ENCODE measurements at regions not wholly inside any gene's neighbourhood (a gene's known extent, or its start where the extent isn't known, plus 50 kb on each side); places are given as distances from the start of the nearest gene placed in this dataset.

GRCh38 chr14:47763188-47763854 is 87.9 kb upstream of the MDGA2 start:
- Histone ChIP-seq H3K4me3 (no peak overlapping the region), H3K27me3 (no peaks in the 10 kb centered on the region), H3K36me3 (replicated peaks in 1 of 2) (no peaks in the 10 kb centered on the region), H3K4me1 (replicated peaks in 1 of 2) (no peaks in the 10 kb centered on the region), H3K9me3 (replicated peaks in 1 of 3) (no peaks in the 10 kb centered on the region), H3K27ac (no peak overlapping the region)
- 71 to 82% (median 74%) methylated on average over 2 of the region's 2 CpGs for WGBS, 4 donors
- intact Hi-C loops (cut with DNase I): no loop called here
- TF ChIP-seq CTCF (IDR thresholded peaks at IDR 0.05) (no peak), POLR2A (IDR thresholded peaks at IDR 0.05) (no peak)
- DNase-seq: no peak

- H3K4me3 ChIP-seq: no peak overlapping the region
- intact Hi-C loops (cut with DNase I): no loop called here
- no peaks in the 10 kb centered on the region for H3K27me3 ChIP-seq
- H3K9me3 ChIP-seq (replicated peaks in 1 of 3): no peaks in the 10 kb centered on the region
- TF ChIP-seq POLR2A (IDR thresholded peaks at IDR 0.05) (no peak), CTCF (IDR thresholded peaks at IDR 0.05) (no peak)
- no peak overlapping the region for H3K27ac ChIP-seq
- 66 to 84% (median 80%) methylated on average over 1 of the region's 1 CpG for WGBS, 4 donors
- no peaks in the 10 kb centered on the region for H3K4me1 ChIP-seq (replicated peaks in 1 of 2)
- H3K36me3 ChIP-seq (replicated peaks in 1 of 2): no peaks in the 10 kb centered on the region
- DNase-seq: no peak
Observed at GRCh38 chr14:47746986-47747385, 71.6 kb upstream of the MDGA2 start.

GRCh38 chr14:47744155-47744554 is 68.8 kb upstream of the MDGA2 start:
- Histone ChIP-seq H3K4me1 (replicated peaks in 1 of 2) (no peaks in the 10 kb centered on the region), H3K9me3 (replicated peaks in 1 of 3) (no peaks in the 10 kb centered on the region), H3K27ac (no peak overlapping the region), H3K27me3 (no peaks in the 10 kb centered on the region), H3K36me3 (replicated peaks in 1 of 2) (no peaks in the 10 kb centered on the region), H3K4me3 (no peak overlapping the region)
- TF ChIP-seq POLR2A (IDR thresholded peaks at IDR 0.05) (no peak), CTCF (IDR thresholded peaks at IDR 0.05) (no peak)
- 54 to 68% (median 58%) methylated on average over 1 of the region's 1 CpG for WGBS, 4 donors
- no peak for DNase-seq
- intact Hi-C loops (cut with DNase I): no loop called here

- no peak for DNase-seq
- Histone ChIP-seq H3K4me3 (no peak overlapping the region), H3K4me1 (replicated peaks in 1 of 2) (no peaks in the 10 kb centered on the region), H3K9me3 (replicated peaks in 1 of 3) (no peaks in the 10 kb centered on the region), H3K27me3 (no peaks in the 10 kb centered on the region), H3K27ac (no peak overlapping the region), H3K36me3 (replicated peaks in 1 of 2) (no peaks in the 10 kb centered on the region)
- intact Hi-C loops (cut with DNase I): no loop called here
- 40 to 71% (median 62%) methylated on average over 1 of the region's 1 CpG for WGBS, 4 donors
- TF ChIP-seq CTCF (IDR thresholded peaks at IDR 0.05) (no peak), POLR2A (IDR thresholded peaks at IDR 0.05) (no peak)
Observed at GRCh38 chr14:47739541-47739940, 64.1 kb upstream of the MDGA2 start.

Measured in adrenal gland (tissue), 9 donors.